DND-41 (cell line): ENCODE measurements at regions not wholly inside any gene's neighbourhood (a gene's known extent, or its start where the extent isn't known, plus 50 kb on each side); places are given as distances from the start of the nearest gene placed in this dataset.

Experiments used
- ATAC-seq: fragments of 200-7000 bp; cut with Tn5 transposase; 3 replicates; pipeline ENCODE4 v1.9.1; 2021; ENCODE audit warnings: low read depth; ENCODE audit not compliant: insufficient read depth
- DNase-seq: peaks from one replicate; pipeline ENCODE4 v3.0.0-alpha.2; 2020
- H2AFZ ChIP-seq: 2 replicates; pipeline ENCODE4 v1.6.0; 2012; ENCODE audit warnings: low read depth, low read length
- H3K27ac ChIP-seq: 2 replicates; pipeline ENCODE4 v1.5.1; 2012; ENCODE audit warnings: low read length, inconsistent platforms
- H3K27me3 ChIP-seq: fragments of 200-600 bp; sonication (generic); 2 replicates; pipeline ENCODE4 v1.6.0; 2012; ENCODE audit warnings: low read length, mild to moderate bottlenecking, inconsistent platforms; ENCODE audit not compliant: insufficient read depth, poor library complexity
- H3K36me3 ChIP-seq: 2 replicates; pipeline ENCODE4 v1.5.1; 2012; ENCODE audit warnings: low read length, inconsistent platforms; ENCODE audit not compliant: insufficient read depth
- H3K4me1 ChIP-seq: 2 replicates; pipeline ENCODE4 v1.5.1; 2012; ENCODE audit warnings: mild to moderate bottlenecking, low read length; ENCODE audit not compliant: insufficient read depth
- H3K4me2 ChIP-seq: 2 replicates; pipeline ENCODE4 v1.6.0; 2012; ENCODE audit warnings: mild to moderate bottlenecking, moderate library complexity, low read length, inconsistent platforms; ENCODE audit not compliant: insufficient read depth
- H3K4me3 ChIP-seq, 2 experiments: fragments of 200-600 bp in 1 of 2; shearing (Covaris generic) in 1 of 2; 2 replicates each; pipeline ENCODE4 v1.5.1; 2012 to 2016; ENCODE audit warnings: inconsistent platforms in 2 of 2, low read length in 2 of 2, mild to moderate bottlenecking in 2 of 2, low read depth in 1 of 2, moderate library complexity in 1 of 2
- H3K79me2 ChIP-seq: 2 replicates; pipeline ENCODE4 v1.6.0; 2012; ENCODE audit warnings: low read length, inconsistent platforms; ENCODE audit not compliant: insufficient read depth
- H3K9ac ChIP-seq: 2 replicates; pipeline ENCODE4 v1.6.0; 2012; ENCODE audit warnings: low read depth, mild to moderate bottlenecking, inconsistent platforms, low read length, moderate library complexity
- H3K9me3 ChIP-seq: 2 replicates; pipeline ENCODE4 v1.5.1; 2012; ENCODE audit warnings: low read length, moderate library complexity, mild to moderate bottlenecking, inconsistent platforms; ENCODE audit not compliant: insufficient read depth, severe bottlenecking
- H4K20me1 ChIP-seq: 2 replicates; pipeline ENCODE4 v1.6.0; 2012; ENCODE audit warnings: low read length; ENCODE audit not compliant: insufficient read depth
- EZH2 ChIP-seq: IDR thresholded peaks from 3 replicates; pipeline ENCODE4 v1.6.1; 2012; ENCODE audit warnings: borderline replicate concordance, low read depth, mild to moderate bottlenecking, moderate library complexity, low read length, inconsistent platforms; ENCODE audit not compliant: severe bottlenecking
- TF ChIP-seq, protein P1 (sequence below): IDR thresholded peaks from 2 replicates; pipeline ENCODE4 v1.5.1; 2012; ENCODE audit warnings: borderline replicate concordance, low read length, moderate library complexity, mild to moderate bottlenecking; ENCODE audit not compliant: poor library complexity, severe bottlenecking; ENCODE audit errors: extremely low read depth

DNA sequence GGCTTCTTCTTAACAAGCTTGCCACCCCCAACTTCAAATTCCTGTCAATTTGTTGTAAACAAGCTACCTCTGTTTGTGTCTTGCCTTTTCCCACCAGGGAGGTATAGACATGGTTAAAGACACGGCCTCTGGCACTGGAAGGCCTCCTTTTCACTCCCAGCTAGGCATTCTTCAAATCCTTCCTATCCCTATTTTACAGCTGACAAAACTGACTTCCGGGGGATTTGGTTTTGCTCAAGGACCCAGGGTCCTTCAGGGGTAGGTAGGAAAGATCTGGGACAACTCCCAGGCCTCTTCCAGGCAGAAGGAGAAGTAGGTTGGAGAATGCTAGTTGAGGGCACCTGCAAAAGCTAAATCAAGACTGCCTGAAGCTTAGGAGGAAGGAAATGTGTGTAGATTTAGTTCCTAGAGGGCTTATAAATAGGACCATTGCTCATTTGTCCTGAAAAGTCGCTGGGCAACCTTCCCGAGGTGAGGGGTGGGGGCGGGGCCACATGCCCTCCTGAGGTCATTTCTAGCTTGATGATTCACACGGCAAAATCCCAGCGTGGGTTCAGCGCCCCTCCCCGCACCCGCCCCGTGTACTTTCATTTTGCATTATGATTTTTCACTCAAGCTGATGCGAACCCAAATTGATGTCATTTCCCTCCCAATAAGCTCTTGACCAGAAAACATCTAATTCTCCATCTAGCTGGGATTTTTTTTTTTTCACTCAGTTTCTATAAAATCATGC, 365.5 kb downstream of the SHQ1 start:
- Histone ChIP-seq H3K4me2 (no peak overlapping the region; the same call in 1 of the 2 replicates), H3K36me3 (no peaks in the 10 kb centered on the region), H3K9ac (no peak overlapping the region), H3K27me3 (peaks cover 4% of the 10 kb centered on the region), H3K27ac (no peak overlapping the region), H3K4me1 (no peaks in the 10 kb centered on the region), H3K79me2 (no peaks in the 10 kb centered on the region), H2AFZ (no peak overlapping the region; the same call in 1 of the 2 replicates), H3K4me3 (no peak overlapping the region), H3K9me3 (no peaks in the 10 kb centered on the region), H4K20me1 (no peaks in the 10 kb centered on the region)
- DNase-seq, result no peak
- no peak for TF ChIP-seq EZH2
- TF ChIP-seq, protein P1, sequence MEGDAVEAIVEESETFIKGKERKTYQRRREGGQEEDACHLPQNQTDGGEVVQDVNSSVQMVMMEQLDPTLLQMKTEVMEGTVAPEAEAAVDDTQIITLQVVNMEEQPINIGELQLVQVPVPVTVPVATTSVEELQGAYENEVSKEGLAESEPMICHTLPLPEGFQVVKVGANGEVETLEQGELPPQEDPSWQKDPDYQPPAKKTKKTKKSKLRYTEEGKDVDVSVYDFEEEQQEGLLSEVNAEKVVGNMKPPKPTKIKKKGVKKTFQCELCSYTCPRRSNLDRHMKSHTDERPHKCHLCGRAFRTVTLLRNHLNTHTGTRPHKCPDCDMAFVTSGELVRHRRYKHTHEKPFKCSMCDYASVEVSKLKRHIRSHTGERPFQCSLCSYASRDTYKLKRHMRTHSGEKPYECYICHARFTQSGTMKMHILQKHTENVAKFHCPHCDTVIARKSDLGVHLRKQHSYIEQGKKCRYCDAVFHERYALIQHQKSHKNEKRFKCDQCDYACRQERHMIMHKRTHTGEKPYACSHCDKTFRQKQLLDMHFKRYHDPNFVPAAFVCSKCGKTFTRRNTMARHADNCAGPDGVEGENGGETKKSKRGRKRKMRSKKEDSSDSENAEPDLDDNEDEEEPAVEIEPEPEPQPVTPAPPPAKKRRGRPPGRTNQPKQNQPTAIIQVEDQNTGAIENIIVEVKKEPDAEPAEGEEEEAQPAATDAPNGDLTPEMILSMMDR, result no peak
- ATAC-seq, result no peak

DNA sequence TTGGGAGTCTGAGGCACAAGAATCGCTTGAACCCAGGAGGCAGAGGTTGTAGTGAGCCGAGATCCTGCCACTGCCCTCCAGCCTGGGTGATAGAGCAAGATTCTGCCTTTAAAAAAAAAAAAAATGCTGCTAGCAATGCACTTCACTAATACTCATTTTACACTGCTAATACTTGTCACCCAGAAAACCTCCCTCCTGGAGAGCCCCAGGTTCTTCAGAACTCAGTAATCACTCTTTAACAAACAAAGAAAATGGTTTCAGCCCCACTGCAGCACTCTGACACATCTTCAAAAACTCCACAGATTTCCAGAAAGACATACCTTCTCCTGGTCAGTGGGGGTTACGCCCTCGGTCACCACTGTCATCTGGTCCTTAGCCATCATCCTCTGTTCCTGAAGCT, 366.7 kb downstream of the SHQ1 start:
- no peak for DNase-seq
- Histone ChIP-seq H3K9me3 (no peaks in the 10 kb centered on the region), H3K27ac (no peak overlapping the region), H3K9ac (no peak overlapping the region), H3K4me3 (no peak overlapping the region), H3K4me1 (no peaks in the 10 kb centered on the region), H3K79me2 (no peaks in the 10 kb centered on the region), H4K20me1 (no peaks in the 10 kb centered on the region), H3K4me2 (no peak overlapping the region), H2AFZ (no peak overlapping the region), H3K27me3 (peaks cover 4% of the 10 kb centered on the region), H3K36me3 (no peaks in the 10 kb centered on the region)
- TF ChIP-seq, protein P1, result no peak
- no peak for TF ChIP-seq EZH2
- ATAC-seq, result no peak

DNA sequence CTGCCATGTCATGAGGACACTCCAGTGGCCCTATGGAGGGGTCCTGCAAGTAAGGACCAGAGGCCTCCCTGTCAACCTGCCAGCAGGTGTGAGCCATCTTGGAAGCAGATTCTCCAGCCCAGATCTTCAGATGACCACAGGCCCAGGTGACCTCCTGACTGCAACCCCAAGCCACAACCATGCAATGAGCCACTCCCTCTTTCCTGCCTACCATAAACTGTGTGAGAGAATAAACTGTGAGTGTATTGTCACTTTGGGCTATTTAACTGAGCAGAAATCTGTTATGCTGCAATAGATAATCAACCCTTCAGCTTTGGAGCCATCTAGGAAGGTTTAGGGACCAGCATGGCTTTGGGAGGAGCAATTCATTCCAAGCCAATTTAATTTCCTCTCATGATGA, 367.9 kb downstream of the SHQ1 start:
- Histone ChIP-seq H3K9ac (no peak overlapping the region), H3K4me1 (no peaks in the 10 kb centered on the region), H3K9me3 (no peaks in the 10 kb centered on the region), H3K27me3 (peaks cover 4% of the 10 kb centered on the region), H2AFZ (no peak overlapping the region), H4K20me1 (no peaks in the 10 kb centered on the region), H3K36me3 (no peaks in the 10 kb centered on the region), H3K27ac (no peak overlapping the region), H3K4me3 (no peak overlapping the region), H3K4me2 (no peak overlapping the region), H3K79me2 (no peaks in the 10 kb centered on the region)
- TF ChIP-seq, protein P1, result no peak
- no peak for TF ChIP-seq EZH2
- ATAC-seq (no peak), DNase-seq (no peak)

DNA sequence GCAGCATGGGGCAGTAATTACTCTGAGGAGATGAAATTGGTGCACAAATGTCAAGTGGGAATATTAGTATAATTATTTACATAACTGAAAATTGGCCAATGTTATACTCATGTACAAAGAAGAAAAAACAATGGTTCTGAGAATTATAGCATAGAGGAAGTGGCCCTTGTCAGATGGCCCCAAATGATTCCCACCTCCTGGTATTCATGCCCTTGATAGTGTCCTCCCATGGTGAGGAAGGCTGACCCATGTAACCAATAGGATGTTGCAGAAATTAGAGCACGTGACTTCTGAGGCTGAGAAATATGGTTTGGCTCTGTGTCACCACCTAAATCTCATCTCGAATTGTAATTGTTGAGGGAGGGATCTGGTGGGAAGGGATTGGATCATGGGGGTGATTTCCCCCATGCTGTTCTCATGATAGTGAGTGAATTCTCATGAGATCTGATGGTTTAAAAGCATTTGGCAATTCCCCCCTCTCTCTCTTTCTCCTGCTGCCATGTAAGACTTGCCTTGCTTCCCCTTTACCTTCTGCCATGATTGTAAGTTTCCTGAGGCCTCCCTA, 368.5 kb downstream of the SHQ1 start:
- no peaks in the 10 kb centered on the region for H3K4me1 ChIP-seq
- no peak for TF ChIP-seq EZH2
- TF ChIP-seq, protein P1, result no peak
- H3K79me2 ChIP-seq, result no peaks in the 10 kb centered on the region
- H3K27ac ChIP-seq, result no peak overlapping the region
- H4K20me1 ChIP-seq, result no peaks in the 10 kb centered on the region
- no peak overlapping the region for H3K4me3 ChIP-seq
- no peak for ATAC-seq
- H3K9me3 ChIP-seq, result no peaks in the 10 kb centered on the region
- H3K27me3 ChIP-seq, result peaks cover 4% of the 10 kb centered on the region
- H2AFZ ChIP-seq, result no peak overlapping the region
- DNase-seq, result no peak
- H3K4me2 ChIP-seq, result no peak overlapping the region
- H3K36me3 ChIP-seq, result no peaks in the 10 kb centered on the region
- no peak overlapping the region for H3K9ac ChIP-seq
